Smooth muscle cell (in vitro differentiated cells): ENCODE measurements at regions not wholly inside any gene's neighbourhood (a gene's known extent, or its start where the extent isn't known, plus 50 kb on each side); places are given as distances from the start of the nearest gene placed in this dataset.

Experiments
- DNase-seq: peaks from one replicate; lab custom pipeline; 2025; ENCODE audit not compliant: unreplicated experiment; lab: John Stamatoyannopoulos, UW
- H2AFZ ChIP-seq: fragments of 200-600 bp; sonication (generic); 2 replicates; pipeline ENCODE4 v1.6.0; 2016; ENCODE audit warnings: antibody characterized with exemption, low read depth, mild to moderate bottlenecking
- H3F3A ChIP-seq: fragments of 200-600 bp; sonication (generic); 2 replicates; pipeline ENCODE4 v1.6.0; 2017; ENCODE audit warnings: antibody characterized with exemption, low read depth
- H3K27ac ChIP-seq: fragments of 200-600 bp; sonication (generic); 2 replicates; pipeline ENCODE4 v1.5.1; 2016; ENCODE audit warnings: low read depth, mild to moderate bottlenecking
- H3K27me3 ChIP-seq: fragments of 200-600 bp; sonication (generic); 2 replicates; pipeline ENCODE4 v1.6.1; 2016; ENCODE audit warnings: low read depth, mild to moderate bottlenecking
- H3K36me3 ChIP-seq: fragments of 200-600 bp; sonication (generic); 2 replicates; pipeline ENCODE4 v1.5.1; 2016; ENCODE audit warnings: low read depth
- H3K4me1 ChIP-seq: fragments of 200-600 bp; sonication (generic); 2 replicates; pipeline ENCODE4 v1.5.1; 2016; ENCODE audit warnings: low read depth
- H3K4me2 ChIP-seq: fragments of 200-600 bp; sonication (generic); 2 replicates; pipeline ENCODE4 v1.6.0; 2016; ENCODE audit warnings: mild to moderate bottlenecking
- H3K4me3 ChIP-seq: fragments of 200-600 bp; sonication (generic); 2 replicates; pipeline ENCODE4 v1.5.1; 2016; ENCODE audit warnings: mild to moderate bottlenecking
- H3K79me2 ChIP-seq: fragments of 200-600 bp; sonication (generic); 2 replicates; pipeline ENCODE4 v1.6.0; 2016; ENCODE audit warnings: low read depth, mild to moderate bottlenecking
- H3K9ac ChIP-seq: fragments of 200-600 bp; sonication (generic); 2 replicates; pipeline ENCODE4 v1.6.0; 2016; ENCODE audit warnings: low read depth
- H3K9me3 ChIP-seq: fragments of 200-600 bp; sonication (generic); replicated peaks from 2 replicates; pipeline ENCODE4 v1.5.1; 2016; ENCODE audit warnings: low read depth
- H4K20me1 ChIP-seq: fragments of 200-600 bp; sonication (generic); 2 replicates; pipeline ENCODE4 v1.6.0; 2016; ENCODE audit warnings: low read depth
- CTCF ChIP-seq: fragments of 200-600 bp; sonication (generic); IDR thresholded peaks from 2 replicates; pipeline ENCODE4 v1.5.1; 2017; ENCODE audit warnings: borderline replicate concordance, mild to moderate bottlenecking, antibody characterized with exemption; ENCODE audit not compliant: insufficient read depth, poor library complexity, severe bottlenecking
- WGBS: methylation state at CpG from one replicate; pipeline ENCODE4 v1.1.7; 2016; ENCODE audit warnings: low lambda C conversion rate; 5-methylcytosine and 5-hydroxymethylcytosine counted together

- H3K27me3 ChIP-seq: no peaks in the 10 kb centered on the region
- no peaks in the 10 kb centered on the region for H3K9me3 ChIP-seq
- no peaks in the 10 kb centered on the region for H3F3A ChIP-seq
- no peaks in the 10 kb centered on the region for H4K20me1 ChIP-seq
- H3K27ac ChIP-seq: no peak overlapping the region
- H3K36me3 ChIP-seq: no peaks in the 10 kb centered on the region
- H3K4me1 ChIP-seq: no peaks in the 10 kb centered on the region
- TF ChIP-seq CTCF: no peak
- H3K9ac ChIP-seq: no peak overlapping the region
- no peak overlapping the region for H2AFZ ChIP-seq
- H3K4me2 ChIP-seq: no peak overlapping the region
- no peak for DNase-seq
- WGBS: 53% methylated on average over 4 of the region's 4 CpGs
- H3K79me2 ChIP-seq: no peaks in the 10 kb centered on the region
- no peak overlapping the region for H3K4me3 ChIP-seq
These were observed 382.0 kb upstream of the DYNLRB2 start for GRCh38 chr16:80158766-80159165.

GRCh38 chr16:80151722-80152111, 389.1 kb upstream of the DYNLRB2 start:
- H4K20me1 ChIP-seq: no peaks in the 10 kb centered on the region
- H3K79me2 ChIP-seq: no peaks in the 10 kb centered on the region
- H3K9ac ChIP-seq: no peak overlapping the region
- no peak overlapping the region for H3K4me3 ChIP-seq
- H2AFZ ChIP-seq: no peak overlapping the region
- H3K4me1 ChIP-seq: peaks cover 8% of the 10 kb centered on the region
- TF ChIP-seq CTCF: no peak
- no peaks in the 10 kb centered on the region for H3K36me3 ChIP-seq
- no peaks in the 10 kb centered on the region for H3K9me3 ChIP-seq
- WGBS: 78% methylated on average over 3 of the region's 3 CpGs
- H3K4me2 ChIP-seq: peak overlapping the region; percentile 37
- no peak overlapping the region for H3K27ac ChIP-seq
- H3K27me3 ChIP-seq: no peaks in the 10 kb centered on the region
- no peak for DNase-seq
- no peaks in the 10 kb centered on the region for H3F3A ChIP-seq

- Histone ChIP-seq H3K9me3 (no peaks in the 10 kb centered on the region), H2AFZ (no peak overlapping the region), H3K9ac (no peak overlapping the region), H3F3A (no peaks in the 10 kb centered on the region), H3K4me1 (peaks cover 8% of the 10 kb centered on the region), H3K4me3 (no peak overlapping the region), H3K27me3 (no peaks in the 10 kb centered on the region), H3K4me2 (peak overlapping the region; percentile 37), H3K36me3 (no peaks in the 10 kb centered on the region), H4K20me1 (no peaks in the 10 kb centered on the region), H3K27ac (no peak overlapping the region), H3K79me2 (no peaks in the 10 kb centered on the region)
- 67% methylated on average over 3 of the region's 3 CpGs for WGBS
- no peak for TF ChIP-seq CTCF
- DNase-seq: no peak
These were observed 389.6 kb upstream of the DYNLRB2 start for GRCh38 chr16:80150978-80151721.

- H3K27me3 ChIP-seq: no peaks in the 10 kb centered on the region
- H3K4me3 ChIP-seq: no peak overlapping the region
- 82% methylated on average over 3 of the region's 3 CpGs for WGBS
- H3K4me2 ChIP-seq: no peak overlapping the region
- no peaks in the 10 kb centered on the region for H3K36me3 ChIP-seq
- no peak for DNase-seq
- no peaks in the 10 kb centered on the region for H3K79me2 ChIP-seq
- no peaks in the 10 kb centered on the region for H4K20me1 ChIP-seq
- H3K9ac ChIP-seq: no peak overlapping the region
- no peak for TF ChIP-seq CTCF
- peaks cover 8% of the 10 kb centered on the region for H3K4me1 ChIP-seq
- no peaks in the 10 kb centered on the region for H3F3A ChIP-seq
- no peak overlapping the region for H2AFZ ChIP-seq
- H3K9me3 ChIP-seq: no peaks in the 10 kb centered on the region
- H3K27ac ChIP-seq: no peak overlapping the region
These were observed 392.0 kb upstream of the DYNLRB2 start for GRCh38 chr16:80148826-80149225.
